HG03139 (cell line): ENCODE measurements at regions not wholly inside any gene's neighbourhood (a gene's known extent, or its start where the extent isn't known, plus 50 kb on each side); places are given as distances from the start of the nearest gene placed in this dataset.

ENCODE experiments used
- ATAC-seq: cut with Tn5 transposase; IDR thresholded peaks from one replicate; pipeline ENCODE4 v1.9.1; 2021; ENCODE audit not compliant: unreplicated experiment

GRCh38 chr2:12594590-12594989 lies 122.1 kb upstream of the TRIB2 start:
- ATAC-seq: no peak

- no peak for ATAC-seq
These were observed 120.0 kb upstream of the TRIB2 start for GRCh38 chr2:12596771-12597170.

GRCh38 chr2:12597610-12598009 lies 119.1 kb upstream of the TRIB2 start:
- ATAC-seq: no peak

GRCh38 chr2:12602661-12603060 lies 114.1 kb upstream of the TRIB2 start:
- no peak for ATAC-seq

- ATAC-seq: no peak
These were observed 112.9 kb upstream of the TRIB2 start for GRCh38 chr2:12603781-12604295.

GRCh38 chr2:12604341-12604740 lies 112.4 kb upstream of the TRIB2 start:
- no peak for ATAC-seq

GRCh38 chr2:12605366-12605765 lies 111.4 kb upstream of the TRIB2 start:
- ATAC-seq: no peak

GRCh38 chr2:12605936-12606335 lies 110.8 kb upstream of the TRIB2 start:
- no peak for ATAC-seq

GRCh38 chr2:12606472-12607000 lies 110.2 kb upstream of the TRIB2 start:
- no peak for ATAC-seq

GRCh38 chr2:12607971-12608370 lies 108.8 kb upstream of the TRIB2 start:
- ATAC-seq: no peak

GRCh38 chr2:12610314-12610713 lies 106.4 kb upstream of the TRIB2 start:
- ATAC-seq: no peak

- ATAC-seq: no peak
These were observed 104.6 kb upstream of the TRIB2 start for GRCh38 chr2:12612168-12612567.

- no peak for ATAC-seq
These were observed 104.1 kb upstream of the TRIB2 start for GRCh38 chr2:12612671-12613070.

- no peak for ATAC-seq
These were observed 103.5 kb upstream of the TRIB2 start for GRCh38 chr2:12613137-12613835.

- no peak for ATAC-seq
These were observed 101.2 kb upstream of the TRIB2 start for GRCh38 chr2:12615509-12615908.

- ATAC-seq: no peak
These were observed 100.1 kb upstream of the TRIB2 start for GRCh38 chr2:12616456-12617156.

- no peak for ATAC-seq
These were observed 99.4 kb upstream of the TRIB2 start for GRCh38 chr2:12617366-12617765.

GRCh38 chr2:12617853-12618252 lies 98.9 kb upstream of the TRIB2 start:
- ATAC-seq: no peak

GRCh38 chr2:12618576-12618975 lies 98.2 kb upstream of the TRIB2 start:
- no peak for ATAC-seq

- ATAC-seq: no peak
These were observed 96.8 kb upstream of the TRIB2 start for GRCh38 chr2:12619975-12620374.

GRCh38 chr2:12620759-12621158 lies 96.0 kb upstream of the TRIB2 start:
- ATAC-seq: no peak

- no peak for ATAC-seq
These were observed 93.7 kb upstream of the TRIB2 start for GRCh38 chr2:12623051-12623450.
